ENCODE measurements at regions not wholly inside any gene's neighbourhood (a gene's known extent, or its start where the extent isn't known, plus 50 kb on each side); places are given as distances from the start of the nearest gene placed in this dataset.

DNA sequence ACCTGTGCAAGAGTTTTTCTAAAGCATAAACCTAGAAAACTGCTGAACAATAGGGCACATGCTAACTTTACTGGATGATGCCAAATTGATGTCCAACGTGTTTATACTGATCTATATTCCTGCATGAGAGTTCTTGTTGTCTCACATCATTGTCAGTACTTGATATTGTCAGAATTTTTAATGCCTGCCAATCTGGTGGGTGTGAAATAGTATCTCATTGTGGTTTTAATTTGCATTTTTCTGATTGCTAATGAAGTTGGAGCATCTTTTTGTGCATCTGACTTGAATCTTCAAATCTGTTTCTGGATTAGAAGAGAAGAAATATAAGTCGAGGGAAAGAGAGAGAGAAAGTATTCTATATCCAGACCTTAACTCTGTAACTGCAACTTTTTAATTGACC, 309.8 kb upstream of the KIAA1217 start:
- Histone ChIP-seq H3K4me1 (ENCODE audit: control insufficient read depth in 1 of 2, insufficient read depth in 2 of 2, low read length in 2 of 2) (no peaks in the 10 kb centered on the region), H3K36me3 (ENCODE audit: control insufficient read depth in 1 of 2, insufficient read depth in 2 of 2, low read length in 2 of 2) (no peaks in the 10 kb centered on the region), H3K9me3 (ENCODE audit: control insufficient read depth in 1 of 2, insufficient read depth in 1 of 2, low read depth in 1 of 2, low read length in 2 of 2) (no peaks in the 10 kb centered on the region), H2AFZ (ENCODE audit: low read depth, low read length, poor library complexity, severe bottlenecking) (no peak overlapping the region), H3K79me2 (ENCODE audit: insufficient read depth, low read length) (no peaks in the 10 kb centered on the region), H3K9ac (ENCODE audit: low read length) (no peak overlapping the region), H4K20me1 (ENCODE audit: insufficient read depth) (no peaks in the 10 kb centered on the region), H3K27me3 (ENCODE audit: insufficient read depth, low read length) (no peaks in the 10 kb centered on the region), H3K27ac (ENCODE audit: low read depth, low read length) (no peak overlapping the region), H3K4me2 (ENCODE audit: low read length) (no peak overlapping the region), H3K4me3 (replicated peaks in 1 of 2; ENCODE audit: low read depth in 1 of 2, low read length in 2 of 2) (no peak overlapping the region), H3K9me2 (ENCODE audit: insufficient read depth) (no peaks in the 10 kb centered on the region)
- intact Hi-C loops (cut with micrococcal nuclease), result no loop called here
- CTCF ChIA-PET, result no interaction called here
- DNase-seq (ENCODE audit: low read depth, low spot score), result no peak
- BruUV-seq (replicated peaks), result no TSS peak
- RAD21 ChIA-PET (ENCODE audit: low non-redundant PET in 1 of 2, low total read pairs in 2 of 2, uncharacterized antibody in 2 of 2, unreplicated experiment in 2 of 2), result no interaction called here
- no peak for ATAC-seq
- TF ChIP-seq EZH2 (IDR thresholded peaks at IDR 0.05) (no peak), ELF1 (IDR thresholded peaks at IDR 0.05; ENCODE audit: borderline replicate concordance, low read depth) (no peak), ZBTB33 (IDR thresholded peaks at IDR 0.05; ENCODE audit: extremely low read depth, insufficient replicate concordance, low read length) (no peak), SP1 (IDR thresholded peaks at IDR 0.05; ENCODE audit: low read depth) (no peak), EZH2phosphoT487 (IDR thresholded peaks at IDR 0.05; ENCODE audit: borderline replicate concordance) (no peak), ZFX (IDR thresholded peaks at IDR 0.05) (no peak), POLR2A (IDR thresholded peaks at IDR 0.05; ENCODE audit: borderline replicate concordance, extremely low read depth, insufficient read depth, insufficient read length) (no peak), CBX3 (IDR thresholded peaks at IDR 0.05; ENCODE audit: low read depth) (no peak), FOSL1 (IDR thresholded peaks at IDR 0.05; ENCODE audit: low read depth) (no peak), SRF (IDR thresholded peaks at IDR 0.05; ENCODE audit: low read depth) (no peak), YY1 (IDR thresholded peaks at IDR 0.05; ENCODE audit: extremely low read depth, insufficient replicate concordance, low read depth, low read length) (no peak), EGR1 (IDR thresholded peaks at IDR 0.05; ENCODE audit: low read depth) (no peak), CEBPB (IDR thresholded peaks at IDR 0.05; ENCODE audit: low read depth) (no peak), RAD21 (IDR thresholded peaks at IDR 0.05; ENCODE audit: low read depth) (no peak)
- TF ChIP-seq, protein P1, sequence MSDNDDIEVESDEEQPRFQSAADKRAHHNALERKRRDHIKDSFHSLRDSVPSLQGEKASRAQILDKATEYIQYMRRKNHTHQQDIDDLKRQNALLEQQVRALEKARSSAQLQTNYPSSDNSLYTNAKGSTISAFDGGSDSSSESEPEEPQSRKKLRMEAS (IDR thresholded peaks at IDR 0.05), result no peak
- POLR2A ChIA-PET, result no interaction called here
